ENCODE measurements at regions not wholly inside any gene's neighbourhood (a gene's known extent, or its start where the extent isn't known, plus 50 kb on each side); places are given as distances from the start of the nearest gene placed in this dataset.
A peak's percentile ranks its signal among the peaks of the same experiment; 100 is the strongest.

- Histone ChIP-seq H3K4me1 (ENCODE audit: insufficient read depth) (no peaks in the 10 kb centered on the region), H3K4me3 (no peak overlapping the region), H3K27ac (no peak overlapping the region), H2AFZ (no peak overlapping the region), H3K4me2 (no peak overlapping the region), H3K9me2 (replicated peaks; ENCODE audit: insufficient read depth) (no peaks in the 10 kb centered on the region), H4K20me1 (ENCODE audit: insufficient read depth, poor library complexity, severe bottlenecking) (no peaks in the 10 kb centered on the region), H3K36me3 (replicated peaks; ENCODE audit: insufficient read depth, low read depth) (no peaks in the 10 kb centered on the region), H3K9me3 (ENCODE audit: low read depth) (no peaks in the 10 kb centered on the region), H3K27me3 (no peaks in the 10 kb centered on the region), H3K79me2 (no peaks in the 10 kb centered on the region)
- TF ChIP-seq EZH2 (IDR thresholded peaks at IDR 0.05; ENCODE audit: borderline replicate concordance) (no peak), EZH2phosphoT487 (IDR thresholded peaks at IDR 0.05; ENCODE audit: low read depth, severe bottlenecking, unreplicated experiment) (no peak)
- TF ChIP-seq, protein P1, sequence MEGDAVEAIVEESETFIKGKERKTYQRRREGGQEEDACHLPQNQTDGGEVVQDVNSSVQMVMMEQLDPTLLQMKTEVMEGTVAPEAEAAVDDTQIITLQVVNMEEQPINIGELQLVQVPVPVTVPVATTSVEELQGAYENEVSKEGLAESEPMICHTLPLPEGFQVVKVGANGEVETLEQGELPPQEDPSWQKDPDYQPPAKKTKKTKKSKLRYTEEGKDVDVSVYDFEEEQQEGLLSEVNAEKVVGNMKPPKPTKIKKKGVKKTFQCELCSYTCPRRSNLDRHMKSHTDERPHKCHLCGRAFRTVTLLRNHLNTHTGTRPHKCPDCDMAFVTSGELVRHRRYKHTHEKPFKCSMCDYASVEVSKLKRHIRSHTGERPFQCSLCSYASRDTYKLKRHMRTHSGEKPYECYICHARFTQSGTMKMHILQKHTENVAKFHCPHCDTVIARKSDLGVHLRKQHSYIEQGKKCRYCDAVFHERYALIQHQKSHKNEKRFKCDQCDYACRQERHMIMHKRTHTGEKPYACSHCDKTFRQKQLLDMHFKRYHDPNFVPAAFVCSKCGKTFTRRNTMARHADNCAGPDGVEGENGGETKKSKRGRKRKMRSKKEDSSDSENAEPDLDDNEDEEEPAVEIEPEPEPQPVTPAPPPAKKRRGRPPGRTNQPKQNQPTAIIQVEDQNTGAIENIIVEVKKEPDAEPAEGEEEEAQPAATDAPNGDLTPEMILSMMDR (IDR thresholded peaks at IDR 0.05; ENCODE audit: poor library complexity), result no peak
- DNase-seq (ENCODE audit: low spot score), result no peak
- WGBS (ENCODE audit: low lambda C conversion rate, missing lambda C conversion rate), result 82% methylated on average over 1 of the region's 2 CpGs
Measured at GRCh38 chr18:72102412-72102811, 441.7 kb downstream of the CBLN2 start.

DNA sequence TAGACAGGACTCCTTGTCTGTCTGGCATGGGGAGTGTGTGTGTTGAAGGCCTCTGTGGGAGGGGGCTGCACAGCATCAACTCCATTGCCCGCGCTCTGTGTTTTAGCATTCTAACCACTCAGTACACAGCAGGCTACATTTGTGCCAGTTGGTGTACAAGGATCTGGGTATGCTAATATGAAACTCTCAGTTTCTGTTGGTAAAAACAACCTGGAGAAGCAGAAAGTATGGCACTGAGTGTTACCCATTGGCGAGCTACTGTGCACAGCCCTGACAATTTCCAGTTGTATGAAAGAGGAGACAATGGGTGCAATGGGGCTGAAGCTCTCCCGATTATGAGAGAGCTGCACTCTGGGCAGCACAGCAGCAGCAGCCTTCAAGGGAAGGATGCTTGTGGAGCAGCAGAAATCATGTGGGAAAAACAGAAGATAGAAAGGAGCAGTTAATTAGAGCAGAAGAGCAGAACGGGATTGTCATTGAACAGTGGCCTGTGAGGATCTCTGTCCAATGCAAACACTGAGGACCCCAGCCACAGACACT is 443.6 kb downstream of the CBLN2 start:
- DNase-seq (ENCODE audit: low spot score), result no peak
- 89% methylated on average over 5 of the region's 5 CpGs for WGBS (ENCODE audit: low lambda C conversion rate, missing lambda C conversion rate)
- TF ChIP-seq, protein P1 (IDR thresholded peaks at IDR 0.05; ENCODE audit: poor library complexity), result no peak
- TF ChIP-seq EZH2 (IDR thresholded peaks at IDR 0.05; ENCODE audit: borderline replicate concordance), result no peak
- no peak for TF ChIP-seq EZH2phosphoT487 (IDR thresholded peaks at IDR 0.05; ENCODE audit: low read depth, severe bottlenecking, unreplicated experiment)
- Histone ChIP-seq H3K36me3 (replicated peaks; ENCODE audit: insufficient read depth, low read depth) (no peaks in the 10 kb centered on the region), H3K9me2 (replicated peaks; ENCODE audit: insufficient read depth) (no peaks in the 10 kb centered on the region), H3K4me2 (no peak overlapping the region), H3K27me3 (no peaks in the 10 kb centered on the region), H2AFZ (no peak overlapping the region), H3K27ac (no peak overlapping the region), H3K9me3 (ENCODE audit: low read depth) (no peaks in the 10 kb centered on the region), H3K4me1 (ENCODE audit: insufficient read depth) (no peaks in the 10 kb centered on the region), H4K20me1 (ENCODE audit: insufficient read depth, poor library complexity, severe bottlenecking) (no peaks in the 10 kb centered on the region), H3K4me3 (no peak overlapping the region), H3K79me2 (no peaks in the 10 kb centered on the region)

DNA sequence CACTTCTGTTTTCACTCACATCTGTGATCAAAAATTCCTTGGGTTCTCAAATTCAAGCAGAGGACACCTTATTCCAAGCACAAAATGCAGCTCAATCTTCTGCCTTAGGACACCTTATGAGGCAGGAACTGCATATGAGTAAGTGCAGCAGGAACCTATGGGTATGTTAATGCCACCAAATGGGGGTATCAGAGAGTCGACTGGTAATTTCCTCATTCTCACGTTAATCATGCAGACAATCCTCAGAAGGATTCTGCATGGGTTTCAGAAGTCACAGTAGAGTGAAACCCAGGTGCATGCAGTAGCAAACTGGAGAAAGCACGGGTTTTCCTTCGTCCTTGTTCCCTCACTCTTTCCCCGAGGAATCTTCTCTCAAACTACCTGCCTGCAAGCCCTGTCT is 452.8 kb downstream of the CBLN2 start:
- TF ChIP-seq EZH2 (IDR thresholded peaks at IDR 0.05; ENCODE audit: borderline replicate concordance), result no peak
- no peak for TF ChIP-seq EZH2phosphoT487 (IDR thresholded peaks at IDR 0.05; ENCODE audit: low read depth, severe bottlenecking, unreplicated experiment)
- TF ChIP-seq, protein P1 (IDR thresholded peaks at IDR 0.05; ENCODE audit: poor library complexity), result no peak
- Histone ChIP-seq H3K4me1 (ENCODE audit: insufficient read depth) (no peaks in the 10 kb centered on the region), H3K79me2 (no peaks in the 10 kb centered on the region), H3K9me2 (replicated peaks; ENCODE audit: insufficient read depth) (no peaks in the 10 kb centered on the region), H3K36me3 (replicated peaks; ENCODE audit: insufficient read depth, low read depth) (no peaks in the 10 kb centered on the region), H3K27ac (no peak overlapping the region), H3K4me3 (no peak overlapping the region), H3K4me2 (peak overlapping the region; percentile 1), H4K20me1 (ENCODE audit: insufficient read depth, poor library complexity, severe bottlenecking) (no peaks in the 10 kb centered on the region), H3K9me3 (ENCODE audit: low read depth) (no peaks in the 10 kb centered on the region), H3K27me3 (no peaks in the 10 kb centered on the region), H2AFZ (no peak overlapping the region)
- WGBS (ENCODE audit: low lambda C conversion rate, missing lambda C conversion rate), result 40% methylated on average over 5 of the region's 5 CpGs
- no peak for DNase-seq (ENCODE audit: low spot score)

DNA sequence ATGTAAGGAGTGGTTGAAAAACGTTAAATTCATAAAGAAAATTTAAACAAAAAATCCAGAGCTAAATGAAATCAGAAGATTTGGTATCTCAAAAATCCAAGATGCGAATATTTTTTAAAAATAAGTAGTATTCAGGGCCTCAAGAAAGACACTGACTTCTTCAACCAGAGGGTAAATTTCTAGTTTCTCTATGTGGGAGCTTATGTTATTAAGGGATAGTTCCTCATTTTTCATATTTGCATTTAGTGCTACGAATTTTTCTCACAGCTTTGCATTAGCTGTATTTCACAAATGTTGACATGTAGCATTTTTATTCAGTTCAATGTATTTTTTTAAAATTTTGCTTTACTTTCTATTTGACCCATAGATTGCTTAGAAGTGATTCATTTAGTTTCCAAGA is 454.7 kb downstream of the CBLN2 start:
- H3K9me3 ChIP-seq (ENCODE audit: low read depth), result no peaks in the 10 kb centered on the region
- no peak overlapping the region for H3K27ac ChIP-seq
- H3K4me1 ChIP-seq (ENCODE audit: insufficient read depth), result no peaks in the 10 kb centered on the region
- no peaks in the 10 kb centered on the region for H3K36me3 ChIP-seq (replicated peaks; ENCODE audit: insufficient read depth, low read depth)
- no peaks in the 10 kb centered on the region for H4K20me1 ChIP-seq (ENCODE audit: insufficient read depth, poor library complexity, severe bottlenecking)
- no peak overlapping the region for H3K4me2 ChIP-seq
- 77% methylated on average over 3 of the region's 3 CpGs for WGBS (ENCODE audit: low lambda C conversion rate, missing lambda C conversion rate)
- H3K27me3 ChIP-seq, result no peaks in the 10 kb centered on the region
- H2AFZ ChIP-seq, result no peak overlapping the region
- no peaks in the 10 kb centered on the region for H3K9me2 ChIP-seq (replicated peaks; ENCODE audit: insufficient read depth)
- H3K4me3 ChIP-seq, result no peak overlapping the region
- no peak for TF ChIP-seq EZH2 (IDR thresholded peaks at IDR 0.05; ENCODE audit: borderline replicate concordance)
- TF ChIP-seq, protein P1 (IDR thresholded peaks at IDR 0.05; ENCODE audit: poor library complexity), result no peak
- no peak for TF ChIP-seq EZH2phosphoT487 (IDR thresholded peaks at IDR 0.05; ENCODE audit: low read depth, severe bottlenecking, unreplicated experiment)
- no peak for DNase-seq (ENCODE audit: low spot score)
- H3K79me2 ChIP-seq, result no peaks in the 10 kb centered on the region
